HG03039 (cell line): ENCODE measurements at regions not wholly inside any gene's neighbourhood (a gene's known extent, or its start where the extent isn't known, plus 50 kb on each side); places are given as distances from the start of the nearest gene placed in this dataset.
"Not testable (repeated sequence)": the region's sequence is repeated elsewhere in the genome, so short reads cannot be mapped to it uniquely, and the experiment has no call there.

Experiments used
- ATAC-seq: cut with Tn5 transposase; IDR thresholded peaks from one replicate; pipeline ENCODE4 v1.9.1; 2021; ENCODE audit warnings: mild to moderate bottlenecking, moderate library complexity; ENCODE audit not compliant: unreplicated experiment

GRCh38 chr6:15082708-15083107 is 163.2 kb upstream of the JARID2 start:
- no peak for ATAC-seq

DNA sequence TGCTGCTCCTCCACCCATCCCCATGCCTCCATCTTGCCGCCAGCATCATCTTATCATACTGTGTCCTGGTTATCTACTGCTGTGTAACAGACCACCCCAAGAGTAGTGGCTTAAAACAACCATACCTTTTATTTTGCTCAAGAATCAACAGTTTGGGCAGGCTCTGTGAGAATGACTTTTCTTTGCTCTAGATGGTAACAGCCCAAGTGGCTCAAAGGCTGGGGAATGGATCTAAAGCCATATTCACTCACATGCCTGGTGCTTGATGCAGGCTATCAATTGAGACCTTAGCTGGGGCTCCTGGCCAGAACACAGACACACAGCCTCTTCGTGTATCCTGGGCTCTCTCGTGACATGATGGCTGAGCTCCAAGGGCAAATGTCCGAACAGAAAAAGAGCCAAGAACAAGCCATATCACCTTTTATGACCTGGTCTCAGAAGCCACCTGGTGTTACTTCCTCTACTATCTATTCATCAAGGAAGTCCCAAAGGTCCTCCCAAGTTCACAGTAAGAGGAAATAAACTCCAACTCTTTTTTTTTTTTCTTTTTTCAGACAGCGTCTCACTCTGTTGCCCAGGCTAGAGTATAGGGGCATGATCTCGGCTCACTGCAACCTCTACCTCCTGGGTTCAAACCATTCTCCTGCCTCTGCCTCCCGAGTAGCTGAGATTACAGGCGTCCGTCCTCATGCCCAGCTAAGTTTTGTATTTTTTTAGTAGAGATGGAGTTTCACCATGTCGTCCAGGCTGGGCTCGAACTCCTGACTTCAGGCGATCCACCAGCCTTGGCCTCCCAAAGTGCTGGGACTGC is 159.3 kb upstream of the JARID2 start:
- ATAC-seq = no peak

GRCh38 chr6:15087186-15087589 is 158.7 kb upstream of the JARID2 start:
- ATAC-seq = no peak

DNA sequence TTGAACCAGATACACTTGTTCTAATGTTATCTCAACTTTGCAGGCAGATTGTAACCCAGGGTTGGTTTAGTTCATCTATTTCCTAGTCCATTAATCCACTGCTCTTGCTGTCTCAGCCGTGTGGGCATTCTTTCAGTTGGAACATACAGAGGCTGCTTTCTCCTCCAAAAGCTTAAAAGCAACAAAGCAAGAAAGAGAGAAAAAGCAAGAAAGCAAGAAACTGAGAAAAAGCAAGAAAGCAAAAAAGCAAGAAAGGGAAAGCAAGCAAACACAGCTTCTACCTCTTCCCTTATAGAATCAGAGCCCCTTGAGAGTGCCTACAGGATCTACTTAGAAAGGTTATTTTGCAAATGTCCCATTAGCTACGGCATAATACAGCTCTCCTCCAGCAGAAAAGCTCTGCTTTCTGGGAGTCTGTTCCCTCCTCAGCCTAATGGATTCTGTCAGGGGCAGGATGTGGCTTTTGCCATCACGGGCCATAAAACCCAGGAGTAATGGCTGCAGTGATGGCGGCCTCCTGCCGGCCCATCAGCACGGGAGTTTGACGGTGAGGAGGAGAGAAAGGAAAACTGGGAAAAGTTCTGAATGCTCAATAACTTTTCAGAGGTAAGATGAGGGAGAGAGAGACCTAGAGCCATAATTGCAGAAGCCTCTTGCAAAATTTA is 156.8 kb upstream of the JARID2 start:
- no peak for ATAC-seq

DNA sequence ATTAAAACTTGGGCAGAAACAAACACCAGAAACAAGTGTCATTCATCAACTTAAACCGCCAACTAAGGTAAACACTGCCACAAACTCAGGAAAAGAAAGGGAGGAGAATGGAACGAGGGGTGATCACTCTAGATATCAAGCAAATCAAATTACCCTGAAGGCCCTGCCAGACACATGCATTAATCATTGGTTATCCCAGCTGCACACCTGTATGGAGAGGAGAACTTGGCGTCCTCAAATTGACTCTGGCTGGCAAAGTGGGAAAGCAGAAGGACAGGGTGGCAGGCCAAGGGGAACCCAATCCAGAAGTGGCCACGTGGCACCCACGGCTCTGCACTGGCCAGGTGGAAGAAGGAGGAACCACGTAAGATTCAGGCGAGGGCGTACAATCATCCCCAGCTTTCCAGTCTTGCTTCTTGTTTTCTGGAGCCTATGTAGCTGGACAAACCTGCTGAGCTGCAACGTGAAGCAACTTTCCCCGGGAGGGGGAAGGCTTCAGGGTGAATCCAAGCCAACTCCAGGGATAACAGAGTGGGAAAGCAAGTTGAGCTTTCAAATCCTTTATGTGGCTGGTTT is 156.2 kb upstream of the JARID2 start:
- ATAC-seq = no peak

DNA sequence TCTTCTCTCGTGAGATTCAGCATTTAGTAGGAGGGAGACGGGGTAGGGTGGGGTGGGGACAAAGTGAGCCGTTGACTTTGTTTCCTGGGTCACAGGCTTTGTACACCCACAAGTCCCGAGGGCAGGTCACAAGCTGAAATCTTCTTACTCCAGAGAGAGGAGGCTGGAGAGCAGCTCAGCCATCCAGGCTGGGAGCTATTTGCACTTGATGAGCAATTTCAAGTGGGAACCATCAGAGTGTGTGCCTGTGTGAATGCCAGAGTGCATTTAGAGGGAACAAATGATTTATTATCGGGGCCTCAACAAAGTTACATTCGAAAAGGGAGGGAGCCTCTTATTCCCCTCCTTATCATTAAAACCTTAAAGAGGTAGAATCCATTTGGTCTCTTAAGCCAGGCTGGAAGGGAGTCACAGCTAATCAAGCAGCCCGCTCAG is 155.7 kb upstream of the JARID2 start:
- ATAC-seq = no peak

DNA sequence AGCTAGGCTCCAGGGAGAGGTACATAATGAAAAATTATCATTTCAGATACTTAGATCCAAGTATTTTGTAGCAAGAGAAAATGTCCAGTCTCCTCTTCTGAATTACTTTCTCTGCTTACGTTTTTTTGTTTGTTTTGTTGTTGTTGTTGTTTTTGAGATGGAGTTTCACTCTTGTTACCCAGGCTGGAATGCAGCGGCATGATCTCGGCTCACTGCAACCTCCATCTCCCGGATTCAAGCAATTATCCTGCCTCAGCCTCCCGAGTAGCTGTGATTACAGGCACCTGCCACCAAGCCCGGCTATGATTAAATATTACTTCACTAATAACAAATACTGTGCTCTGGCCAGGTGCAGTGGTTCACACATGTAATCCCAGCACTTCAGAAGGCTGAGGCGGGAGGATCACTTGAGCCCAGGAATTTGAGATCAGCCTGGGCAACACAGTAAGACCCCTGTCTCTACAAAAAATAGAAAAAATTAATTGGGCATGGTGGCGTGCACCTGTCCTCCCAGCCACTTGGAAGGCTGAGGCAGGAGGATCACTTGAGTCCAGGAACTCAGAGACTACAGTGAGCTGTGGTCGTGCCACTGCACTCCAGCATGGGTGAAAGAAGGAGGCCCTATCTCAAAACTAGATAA is 155.0 kb upstream of the JARID2 start:
- ATAC-seq = no peak

- ATAC-seq = no peak
These were observed 148.7 kb upstream of the JARID2 start for GRCh38 chr6:15096894-15097837.

GRCh38 chr6:15101130-15101529 is 144.7 kb upstream of the JARID2 start:
- no peak for ATAC-seq

GRCh38 chr6:15102241-15102640 is 143.6 kb upstream of the JARID2 start:
- no peak for ATAC-seq

DNA sequence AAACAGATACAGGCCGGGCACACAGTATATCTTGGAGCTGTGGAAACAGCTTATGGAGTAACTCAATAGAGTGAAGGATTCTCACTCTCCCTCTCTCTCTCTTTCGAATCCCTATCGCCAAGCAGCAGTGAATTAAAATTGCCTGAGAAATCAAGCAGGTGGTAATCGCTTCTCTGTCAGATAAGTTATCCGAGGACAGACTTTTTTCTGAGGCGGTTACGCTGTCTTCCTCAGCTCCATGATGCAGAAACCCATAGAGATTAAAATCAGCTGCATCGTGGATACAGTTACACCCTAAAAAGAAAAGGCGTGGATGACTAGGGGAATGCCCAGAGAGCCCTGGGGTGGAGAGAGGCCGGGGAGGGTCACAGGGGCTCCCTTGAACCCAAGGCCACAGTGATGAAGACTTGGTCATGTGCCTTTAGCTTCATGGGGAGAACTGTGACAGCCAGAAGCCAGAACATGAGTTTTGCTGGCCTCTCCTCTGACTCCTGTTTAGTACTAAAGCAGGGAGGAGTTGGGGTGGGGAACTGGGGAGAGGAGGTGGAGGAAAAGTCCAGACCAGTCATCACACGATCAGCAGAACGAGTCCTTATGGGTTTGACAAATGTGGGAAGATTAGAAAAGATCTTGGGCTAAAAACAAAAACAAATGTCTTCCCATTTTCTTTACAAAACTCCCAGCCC is 138.8 kb upstream of the JARID2 start:
- no peak for ATAC-seq

DNA sequence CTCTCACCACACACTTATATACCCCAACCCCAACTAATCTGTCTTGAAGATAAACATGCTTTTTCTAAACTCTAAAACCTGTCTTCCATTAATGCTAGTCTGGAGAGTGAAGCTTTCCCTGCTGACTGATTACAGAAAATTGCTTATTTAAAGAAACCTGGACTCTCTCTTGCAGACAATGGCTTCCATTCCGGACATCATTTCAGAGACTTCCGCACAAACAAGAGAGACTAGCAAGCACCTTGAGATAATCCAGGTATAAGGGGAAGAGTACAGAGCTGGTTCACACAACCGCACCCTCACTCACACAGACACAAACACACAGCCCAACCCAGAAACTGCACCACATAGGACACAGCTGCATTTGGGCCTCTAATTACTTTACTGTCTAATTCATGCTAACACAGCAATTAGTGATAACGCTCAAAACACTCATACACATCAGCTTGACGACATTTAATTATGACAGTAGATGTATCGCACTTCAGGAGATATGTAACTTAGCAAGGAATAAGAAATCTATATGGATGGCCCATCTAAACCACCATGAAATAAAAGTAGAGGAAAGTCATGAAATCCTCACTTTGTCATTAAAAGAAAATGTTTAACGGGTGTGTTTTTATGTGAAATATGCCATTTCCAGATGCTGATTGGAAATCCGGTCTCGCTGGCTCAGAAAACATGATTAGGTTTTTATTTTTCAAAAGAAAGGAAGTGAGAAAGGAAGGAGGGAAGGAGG is 138.1 kb upstream of the JARID2 start:
- ATAC-seq = no peak

GRCh38 chr6:15108383-15108715 is 137.5 kb upstream of the JARID2 start:
- ATAC-seq = no peak

DNA sequence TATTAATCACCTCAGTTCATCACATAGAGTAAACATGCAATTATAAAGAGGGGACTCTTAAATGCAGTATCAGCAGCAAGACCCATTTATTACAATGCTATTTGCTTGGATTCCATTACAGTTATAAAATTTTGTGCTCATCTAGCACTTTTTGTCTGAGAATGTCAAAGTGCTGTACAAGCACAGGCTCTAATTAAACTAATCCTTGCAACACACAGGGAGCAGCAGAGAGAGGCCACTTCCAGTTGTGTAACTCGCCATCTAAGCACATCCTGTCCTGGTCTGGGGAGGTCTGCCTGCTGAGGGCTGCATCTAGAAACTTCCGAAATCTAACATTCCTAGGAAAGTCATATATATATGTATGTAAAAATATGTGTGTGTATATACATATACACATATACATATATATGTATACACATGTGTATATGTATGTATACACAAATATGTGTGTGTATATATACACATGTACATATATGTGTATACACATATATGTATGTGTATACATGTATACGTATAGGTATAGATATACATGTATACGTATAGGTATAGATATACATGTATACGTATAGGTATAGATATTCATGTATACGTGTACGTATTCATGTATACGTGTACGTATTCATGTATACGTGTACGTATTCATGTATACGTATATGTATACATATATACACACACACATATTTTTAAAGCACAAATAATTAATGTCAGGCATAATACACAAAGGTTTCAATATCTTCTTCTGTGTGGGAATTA is 136.4 kb upstream of the JARID2 start:
- no peak for ATAC-seq

- ATAC-seq = no peak
These were observed 135.0 kb upstream of the JARID2 start for GRCh38 chr6:15110726-15111354.

GRCh38 chr6:15111576-15111975 is 134.3 kb upstream of the JARID2 start:
- ATAC-seq = not testable (repeated sequence)

- ATAC-seq = no peak
These were observed 132.3 kb upstream of the JARID2 start for GRCh38 chr6:15113587-15113986.

DNA sequence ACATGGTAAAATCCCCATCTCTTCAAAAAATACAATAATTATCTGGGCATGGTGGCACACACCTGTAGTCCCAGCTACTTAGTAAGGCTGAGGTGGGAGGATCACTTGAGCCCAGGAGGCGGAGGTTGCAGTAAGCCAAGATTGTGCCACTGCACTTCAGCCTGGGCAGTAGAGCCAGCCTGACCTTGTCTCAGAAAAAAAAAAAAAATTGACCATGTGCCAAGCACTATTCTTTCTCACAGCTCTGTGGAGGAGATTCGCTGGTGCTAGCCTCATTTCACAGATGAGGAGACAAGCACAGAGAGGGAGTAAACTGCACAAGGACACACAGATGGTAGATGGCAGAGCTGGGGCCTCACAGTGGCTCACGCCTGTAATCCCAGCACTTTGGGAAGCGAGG is 131.8 kb upstream of the JARID2 start:
- ATAC-seq = no peak
